ENCODE measurements at regions not wholly inside any gene's neighbourhood (a gene's known extent, or its start where the extent isn't known, plus 50 kb on each side); places are given as distances from the start of the nearest gene placed in this dataset.

- TF ChIP-seq REST (IDR thresholded peaks at IDR 0.05; ENCODE audit: insufficient read depth in 1 of 2, low read depth in 2 of 2, low read length in 2 of 2) (no peak), POLR2AphosphoS5 (IDR thresholded peaks at IDR 0.05; ENCODE audit: low read depth, low read length) (no peak), TAF1 (IDR thresholded peaks at IDR 0.05; ENCODE audit: borderline replicate concordance, insufficient read depth, low read length) (no peak), SIN3A (IDR thresholded peaks at IDR 0.05; ENCODE audit: borderline replicate concordance, insufficient read depth, low read length) (no peak)
These were observed 895.1 kb upstream of the CELF4 start for GRCh38 chr18:38460657-38461056.

Measured in PFSK-1 (cell line).